Lower leg skin (tissue), 3 donors: ENCODE measurements at regions not wholly inside any gene's neighbourhood (a gene's known extent, or its start where the extent isn't known, plus 50 kb on each side); places are given as distances from the start of the nearest gene placed in this dataset.

Source experiments
- POLR2A ChIP-seq, 2 donors: fragments of 450-650 bp; IDR thresholded peaks; one replicate each; pipeline ENCODE4 v1.6.1; 2016 to 2017; ENCODE audit warnings: antibody characterized with exemption in 2 of 2, mild to moderate bottlenecking in 1 of 2, moderate library complexity in 1 of 2
- TF ChIP-seq, protein P1 (sequence below), 3 donors: fragments of 450-650 bp; IDR thresholded peaks; one replicate each; pipeline ENCODE4 v1.5.1; 2016; ENCODE audit warnings: antibody characterized with exemption in 3 of 3, mild to moderate bottlenecking in 3 of 3, moderate library complexity in 2 of 3

- no peak for TF ChIP-seq POLR2A (IDR thresholded peaks at IDR 0.05)
- TF ChIP-seq, protein P1, sequence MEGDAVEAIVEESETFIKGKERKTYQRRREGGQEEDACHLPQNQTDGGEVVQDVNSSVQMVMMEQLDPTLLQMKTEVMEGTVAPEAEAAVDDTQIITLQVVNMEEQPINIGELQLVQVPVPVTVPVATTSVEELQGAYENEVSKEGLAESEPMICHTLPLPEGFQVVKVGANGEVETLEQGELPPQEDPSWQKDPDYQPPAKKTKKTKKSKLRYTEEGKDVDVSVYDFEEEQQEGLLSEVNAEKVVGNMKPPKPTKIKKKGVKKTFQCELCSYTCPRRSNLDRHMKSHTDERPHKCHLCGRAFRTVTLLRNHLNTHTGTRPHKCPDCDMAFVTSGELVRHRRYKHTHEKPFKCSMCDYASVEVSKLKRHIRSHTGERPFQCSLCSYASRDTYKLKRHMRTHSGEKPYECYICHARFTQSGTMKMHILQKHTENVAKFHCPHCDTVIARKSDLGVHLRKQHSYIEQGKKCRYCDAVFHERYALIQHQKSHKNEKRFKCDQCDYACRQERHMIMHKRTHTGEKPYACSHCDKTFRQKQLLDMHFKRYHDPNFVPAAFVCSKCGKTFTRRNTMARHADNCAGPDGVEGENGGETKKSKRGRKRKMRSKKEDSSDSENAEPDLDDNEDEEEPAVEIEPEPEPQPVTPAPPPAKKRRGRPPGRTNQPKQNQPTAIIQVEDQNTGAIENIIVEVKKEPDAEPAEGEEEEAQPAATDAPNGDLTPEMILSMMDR (IDR thresholded peaks at IDR 0.05) = no peak
These were observed 112.9 kb upstream of the SLC6A11 start for GRCh38 chr3:10702961-10703740.
